Pancreas (tissue), 10 donors: ENCODE measurements at regions not wholly inside any gene's neighbourhood (a gene's known extent, or its start where the extent isn't known, plus 50 kb on each side); places are given as distances from the start of the nearest gene placed in this dataset.

Source experiments
- ATAC-seq, 4 donors: fragments of 200-7000 bp; cut with Tn5 transposase; one replicate each; pipeline versions ENCODE4 v1.8.0 to v1.9.1; 2020; ENCODE audit warnings: mild to moderate bottlenecking in 4 of 4, moderate library complexity in 4 of 4
- DNase-seq, 6 donors: peaks; one replicate each; pipeline ENCODE4 v3.0.0-alpha.2; 2020
- FAIRE-seq: peaks from 2 replicates; lab custom pipeline; 2012; peaks lifted over from hg19 to GRCh38; lab: Jason Lieb, UNC
- H3K27ac ChIP-seq, 4 donors: fragments of 200-600 bp; sonication (generic); 1 replicate in 3 of 4; 2 replicates in 1 of 4; pipeline versions ENCODE4 v1.5.0 to v1.8.0; 2020
- H3K27me3 ChIP-seq, 4 donors: fragments of 200-600 bp; one replicate each; pipeline ENCODE4 v1.8.0; 2021
- H3K36me3 ChIP-seq, 3 donors: fragments of 200-600 bp; sonication (generic) in 1 of 3; one replicate each; pipeline versions ENCODE4 v1.5.0 to v1.8.0; 2020 to 2021
- H3K4me1 ChIP-seq, 3 donors: fragments of 200-600 bp; one replicate each; pipeline ENCODE4 v1.8.0; 2021
- H3K4me3 ChIP-seq, 4 donors: fragments of 200-600 bp; sonication (generic) in 2 of 4; one replicate each; pipeline versions ENCODE4 v1.5.0 to v1.8.0; 2020 to 2021
- H3K9me3 ChIP-seq, 4 donors: fragments of 200-600 bp; one replicate each; pipeline ENCODE4 v1.8.0; 2021
- WGBS, 2 donors: extraction: QIAGEN DNeasy Blood & Tissue Kit; methylation state at CpG; one replicate each; pipeline ENCODE4 v1.1.7; 2013; 5-methylcytosine and 5-hydroxymethylcytosine counted together
- intact Hi-C, 3 donors: fragments of 100-400 bp; cut with DNase I; formaldehyde crosslinking; loops; one replicate each; pipeline versions ENCODE4 v1.11.1 to v1.14.2; 2022
- TF ChIP-seq, protein P1 (sequence below), 4 donors: fragments of 200-600 bp; sonication (generic) in 3 of 4; IDR thresholded peaks; one replicate each; pipeline versions ENCODE4 v1.5.0 to v1.8.0; 2021; ENCODE audit warnings: antibody characterized with exemption in 4 of 4
- donor health status: healthy with polysubstance abuse.
- donor health status: DM: no; HTN: no; CAD: no; lungs with moderate emphysema.
- donor health status: DM: no; HTN: no; CAD: no.
- donor health status: control.
- donor health status: control.
- donor health status: Bipolar disorder and iron deficiency.
- donor health status: DM: yes; HTN: yes; CAD: no.
- donor health status: DM: no; HTN: no; CAD: no.
- donor health status: DM: no; HTN: no; CAD: no.
- donor health status: DM: yes; HTN: yes; CAD: no.

DNA sequence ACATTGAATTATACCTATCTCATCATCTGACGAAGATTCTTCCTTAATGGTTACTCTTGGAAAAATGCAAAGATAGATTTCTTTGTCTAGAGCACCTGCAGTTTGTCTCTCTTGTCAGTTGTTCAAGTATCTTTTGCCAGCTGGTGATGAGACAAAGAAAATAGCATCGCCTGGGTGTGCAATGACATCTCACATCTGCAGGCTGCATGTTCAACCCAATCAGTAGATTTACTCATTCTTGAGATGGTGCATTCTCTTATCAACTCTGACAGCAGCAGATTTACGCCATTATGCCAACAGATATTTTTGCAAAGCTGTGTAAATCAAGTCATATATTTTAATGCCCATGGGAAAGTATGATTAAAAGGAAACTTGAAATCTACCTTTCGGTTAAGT lies 164.6 kb upstream of the PDGFD start:
- intact Hi-C loops, result no loop called here

DNA sequence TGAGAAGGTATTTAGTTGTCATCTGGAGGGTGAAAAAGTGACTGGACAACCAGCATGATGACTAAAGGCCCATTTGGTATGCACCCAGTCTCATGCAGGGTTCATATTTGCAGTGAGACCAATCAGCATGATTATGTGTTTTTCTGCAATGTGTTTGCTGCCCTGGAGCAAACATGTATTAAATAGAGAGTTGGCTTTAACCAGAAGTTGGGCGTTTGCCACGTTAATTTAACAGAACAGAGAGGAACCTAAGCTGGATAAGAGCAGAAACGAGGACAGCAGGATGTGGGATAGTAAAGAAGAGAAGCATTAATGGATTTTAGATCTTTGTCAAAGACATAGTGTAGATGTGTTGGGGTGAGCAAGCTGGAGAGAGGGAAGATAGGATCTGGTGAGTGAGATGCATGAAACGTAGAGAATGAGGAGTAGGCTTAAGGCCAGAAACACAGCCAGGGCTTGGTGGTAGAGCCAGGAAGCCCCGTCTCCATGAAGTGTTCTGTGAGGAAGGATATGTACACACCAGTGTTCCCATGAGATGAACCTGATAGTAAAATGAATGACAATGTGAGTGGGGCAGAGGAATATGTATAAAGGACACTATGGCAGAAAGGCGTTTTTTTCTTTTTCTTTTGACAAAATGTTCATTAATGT lies 164.0 kb upstream of the PDGFD start:
- Histone ChIP-seq H3K9me3 (no peaks in the 10 kb centered on the region), H3K36me3 (no peaks in the 10 kb centered on the region), H3K27me3 (no peaks in the 10 kb centered on the region), H3K27ac (no peak overlapping the region), H3K4me3 (no peak overlapping the region), H3K4me1 (no peaks in the 10 kb centered on the region)
- ATAC-seq (no peak), FAIRE-seq (no peak), DNase-seq (no peak)
- intact Hi-C loops, result no loop called here
- TF ChIP-seq, protein P1, sequence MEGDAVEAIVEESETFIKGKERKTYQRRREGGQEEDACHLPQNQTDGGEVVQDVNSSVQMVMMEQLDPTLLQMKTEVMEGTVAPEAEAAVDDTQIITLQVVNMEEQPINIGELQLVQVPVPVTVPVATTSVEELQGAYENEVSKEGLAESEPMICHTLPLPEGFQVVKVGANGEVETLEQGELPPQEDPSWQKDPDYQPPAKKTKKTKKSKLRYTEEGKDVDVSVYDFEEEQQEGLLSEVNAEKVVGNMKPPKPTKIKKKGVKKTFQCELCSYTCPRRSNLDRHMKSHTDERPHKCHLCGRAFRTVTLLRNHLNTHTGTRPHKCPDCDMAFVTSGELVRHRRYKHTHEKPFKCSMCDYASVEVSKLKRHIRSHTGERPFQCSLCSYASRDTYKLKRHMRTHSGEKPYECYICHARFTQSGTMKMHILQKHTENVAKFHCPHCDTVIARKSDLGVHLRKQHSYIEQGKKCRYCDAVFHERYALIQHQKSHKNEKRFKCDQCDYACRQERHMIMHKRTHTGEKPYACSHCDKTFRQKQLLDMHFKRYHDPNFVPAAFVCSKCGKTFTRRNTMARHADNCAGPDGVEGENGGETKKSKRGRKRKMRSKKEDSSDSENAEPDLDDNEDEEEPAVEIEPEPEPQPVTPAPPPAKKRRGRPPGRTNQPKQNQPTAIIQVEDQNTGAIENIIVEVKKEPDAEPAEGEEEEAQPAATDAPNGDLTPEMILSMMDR (IDR thresholded peaks at IDR 0.05), result no peak
- WGBS, 2 donors, result 52 to 65% methylated on average over 6 of the region's 6 CpGs

More for the DNA sequence above, 164.6 kb upstream of the PDGFD start:
- Histone ChIP-seq H3K4me3 (no peak overlapping the region), H3K27me3 (no peaks in the 10 kb centered on the region), H3K4me1 (no peaks in the 10 kb centered on the region), H3K9me3 (no peaks in the 10 kb centered on the region), H3K27ac (no peak overlapping the region), H3K36me3 (no peaks in the 10 kb centered on the region)
- ATAC-seq (no peak), FAIRE-seq (no peak), DNase-seq (no peak)
- WGBS, 2 donors, result 75 to 84% methylated on average over 4 of the region's 4 CpGs
- TF ChIP-seq, protein P1 (IDR thresholded peaks at IDR 0.05), result no peak

DNA sequence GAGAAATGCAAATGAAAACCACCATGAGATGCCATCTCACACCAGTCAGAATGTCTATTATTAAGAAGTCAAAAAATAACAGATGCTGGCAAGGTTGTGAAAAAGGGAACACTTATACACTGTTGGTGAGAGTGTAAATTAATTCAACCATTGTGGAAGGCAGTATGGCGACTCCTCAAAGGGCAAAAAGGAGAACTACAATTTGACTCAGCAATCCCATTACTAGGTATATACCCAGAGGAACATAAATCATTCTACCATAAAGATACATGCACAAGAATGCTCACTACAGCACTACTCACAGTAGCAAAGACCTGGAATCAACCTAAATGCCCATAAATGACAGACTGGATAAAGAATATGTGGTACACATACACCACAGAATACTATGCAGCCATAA lies 161.1 kb upstream of the PDGFD start:
- ATAC-seq (no peak), FAIRE-seq (no peak)
- no peaks in the 10 kb centered on the region for H3K4me1 ChIP-seq

DNA sequence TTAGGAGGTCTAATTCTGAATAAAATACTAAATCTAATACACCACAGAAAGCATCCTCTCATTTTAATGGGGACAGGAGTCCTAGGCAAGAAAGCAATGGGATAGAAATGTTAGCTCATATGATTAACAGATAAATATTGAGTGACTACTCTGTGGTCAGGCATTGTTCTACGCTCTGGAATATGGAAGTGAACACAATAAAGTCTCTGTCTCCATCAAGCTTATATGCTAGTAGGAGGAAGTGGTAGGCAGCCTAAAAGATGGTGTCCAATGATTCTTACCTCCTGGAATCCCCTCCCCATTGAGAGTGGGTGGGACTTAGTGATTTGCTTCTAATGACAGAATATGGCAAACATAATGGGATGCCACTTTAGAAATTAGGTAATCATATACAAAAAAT lies 160.3 kb upstream of the PDGFD start:
- DNase-seq (no peak), ATAC-seq (no peak), FAIRE-seq (no peak)
- no peaks in the 10 kb centered on the region for H3K27me3 ChIP-seq
- TF ChIP-seq, protein P1 (IDR thresholded peaks at IDR 0.05), result no peak
- WGBS, 2 donors, result 92 to 93% methylated on average over 1 of the region's 1 CpG
- H3K36me3 ChIP-seq, result no peaks in the 10 kb centered on the region
- intact Hi-C loops, result no loop called here
- no peak overlapping the region for H3K27ac ChIP-seq
- H3K4me3 ChIP-seq, result no peak overlapping the region
- no peaks in the 10 kb centered on the region for H3K4me1 ChIP-seq
- no peaks in the 10 kb centered on the region for H3K9me3 ChIP-seq

More for the DNA sequence above, 161.1 kb upstream of the PDGFD start:
- TF ChIP-seq, protein P1 (IDR thresholded peaks at IDR 0.05), result no peak
- H3K27ac ChIP-seq, result no peak overlapping the region
- no peaks in the 10 kb centered on the region for H3K36me3 ChIP-seq
- intact Hi-C loops, result no loop called here
- 72 to 92% methylated on average over 1 of the region's 1 CpG for WGBS, 2 donors
- no peaks in the 10 kb centered on the region for H3K27me3 ChIP-seq
- DNase-seq, result no peak
- H3K4me3 ChIP-seq, result no peak overlapping the region
- H3K9me3 ChIP-seq, result no peaks in the 10 kb centered on the region

DNA sequence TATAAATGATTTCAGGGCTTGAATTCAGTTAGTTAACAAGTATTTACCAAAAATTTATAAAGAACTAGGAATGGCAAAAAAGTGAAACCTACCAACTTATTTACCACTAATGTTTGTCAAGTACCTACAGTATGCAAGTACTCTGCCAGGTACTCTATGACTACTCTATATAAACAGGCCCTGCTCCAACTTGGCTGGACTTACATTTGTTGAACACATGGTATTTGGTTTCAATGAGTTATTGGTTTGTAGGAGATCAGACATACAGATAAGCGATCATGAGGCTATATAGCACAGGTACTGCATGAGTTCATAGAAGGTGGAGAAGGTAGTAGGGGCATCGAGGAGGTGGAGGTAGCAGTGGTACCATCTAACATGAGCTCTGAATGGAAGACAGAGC lies 159.9 kb upstream of the PDGFD start:
- ATAC-seq (no peak), FAIRE-seq (no peak), DNase-seq (no peak)
- no peaks in the 10 kb centered on the region for H3K9me3 ChIP-seq
- no peak overlapping the region for H3K27ac ChIP-seq
- no peaks in the 10 kb centered on the region for H3K27me3 ChIP-seq
- H3K36me3 ChIP-seq, result no peaks in the 10 kb centered on the region
- TF ChIP-seq, protein P1 (IDR thresholded peaks at IDR 0.05), result no peak
- 92 to 98% methylated on average over 2 of the region's 2 CpGs for WGBS, 2 donors
- H3K4me1 ChIP-seq, result no peaks in the 10 kb centered on the region
- intact Hi-C loops, result no loop called here
- no peak overlapping the region for H3K4me3 ChIP-seq
